UCSD-AML1 (cell line): ENCODE measurements at regions not wholly inside any gene's neighbourhood (a gene's known extent, or its start where the extent isn't known, plus 50 kb on each side); places are given as distances from the start of the nearest gene placed in this dataset.

Source experiments
- DNase-seq: peaks from one replicate; lab custom pipeline; 2025; ENCODE audit not compliant: unreplicated experiment; lab: John Stamatoyannopoulos, UW

- no peak for DNase-seq
These were observed 191.7 kb upstream of the CPEB2 start for GRCh38 chr4:14810568-14810967.

GRCh38 chr4:14812101-14812500 lies 190.2 kb upstream of the CPEB2 start:
- DNase-seq, result no peak

GRCh38 chr4:14816623-14817261 lies 185.5 kb upstream of the CPEB2 start:
- no peak for DNase-seq

DNA sequence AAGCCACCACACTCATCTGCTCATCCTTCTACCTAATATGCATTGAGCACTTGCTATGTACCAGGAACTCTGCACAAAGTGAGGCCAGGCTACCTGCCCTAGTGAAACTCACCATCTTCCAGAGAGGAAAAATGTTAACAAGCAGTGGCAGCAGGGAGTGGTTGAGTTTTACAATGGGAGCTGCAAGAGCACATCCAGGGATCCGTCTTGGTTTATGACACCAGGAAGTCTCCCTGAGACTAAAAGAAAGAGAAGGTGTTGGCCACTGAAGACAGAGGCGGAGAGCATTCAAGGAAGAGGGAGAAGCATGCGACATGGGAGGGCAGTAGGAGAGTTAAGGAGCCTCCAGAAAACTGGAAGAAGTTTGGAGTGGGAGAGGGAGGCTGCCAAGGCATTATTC lies 178.1 kb upstream of the CPEB2 start:
- no peak for DNase-seq

GRCh38 chr4:14827111-14827510 lies 175.2 kb upstream of the CPEB2 start:
- DNase-seq, result no peak

- DNase-seq, result no peak
These were observed 172.5 kb upstream of the CPEB2 start for GRCh38 chr4:14829795-14830194.

DNA sequence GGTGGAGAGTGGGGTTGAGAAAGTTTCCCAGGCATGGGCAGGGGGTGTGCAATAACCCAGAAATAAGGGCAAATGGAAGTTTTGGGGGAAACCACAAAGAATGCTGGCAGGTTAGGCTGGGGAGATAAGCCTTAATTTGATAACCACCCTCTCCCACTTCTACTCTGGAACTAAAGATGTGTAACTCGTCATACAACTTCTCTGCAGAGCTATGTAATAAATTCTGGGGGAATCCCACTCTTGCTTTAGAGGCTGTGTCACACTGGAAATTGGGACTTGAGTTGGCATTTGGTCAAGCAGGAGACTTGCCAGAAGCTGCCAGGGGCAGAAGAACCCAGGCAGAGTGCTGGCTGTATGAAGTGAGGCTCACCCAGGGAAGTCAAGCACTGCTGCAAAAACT lies 170.9 kb upstream of the CPEB2 start:
- DNase-seq, result no peak

- no peak for DNase-seq
These were observed 169.2 kb upstream of the CPEB2 start for GRCh38 chr4:14833053-14833452.

DNA sequence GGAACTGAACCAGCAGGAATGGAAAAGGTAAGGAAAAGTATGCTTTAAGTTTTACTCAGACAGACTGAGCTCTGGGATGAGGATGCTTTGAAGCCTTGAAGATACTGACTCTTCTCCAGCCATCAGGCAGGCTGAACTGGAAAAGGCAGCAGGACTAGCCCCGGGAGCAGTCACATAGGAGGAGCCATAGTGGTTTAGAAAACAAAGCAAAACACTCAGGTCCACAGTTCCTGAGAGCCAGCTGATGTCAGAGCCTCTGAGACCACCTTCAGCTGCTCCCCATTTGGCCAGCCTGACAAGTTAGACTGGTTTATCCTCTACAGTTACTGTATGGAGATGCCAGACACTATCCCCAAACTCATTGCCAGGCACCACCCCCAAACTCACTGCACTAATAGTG lies 167.9 kb upstream of the CPEB2 start:
- DNase-seq, result no peak

- no peak for DNase-seq
These were observed 167.0 kb upstream of the CPEB2 start for GRCh38 chr4:14835288-14835687.

- no peak for DNase-seq
These were observed 166.4 kb upstream of the CPEB2 start for GRCh38 chr4:14835708-14836425.

DNA sequence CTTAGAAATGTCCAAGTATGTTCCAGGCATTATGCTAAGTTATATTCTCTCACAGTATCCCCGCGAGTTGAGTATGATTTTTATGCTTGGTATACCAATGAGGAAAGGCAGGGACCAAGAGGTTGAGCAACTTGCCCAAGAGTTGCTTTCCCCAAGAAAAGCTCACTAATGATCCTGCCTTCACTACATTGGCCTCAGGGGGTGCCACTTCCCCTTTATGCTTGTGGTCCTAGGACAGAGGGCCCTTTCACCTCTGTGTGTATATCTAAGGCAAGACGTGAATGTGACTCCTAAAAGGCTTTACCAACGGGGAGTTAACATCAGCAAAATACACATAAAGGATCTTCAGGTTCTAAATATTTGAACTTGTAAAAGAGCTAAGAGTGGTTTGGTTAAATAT lies 164.4 kb upstream of the CPEB2 start:
- DNase-seq, result no peak

DNA sequence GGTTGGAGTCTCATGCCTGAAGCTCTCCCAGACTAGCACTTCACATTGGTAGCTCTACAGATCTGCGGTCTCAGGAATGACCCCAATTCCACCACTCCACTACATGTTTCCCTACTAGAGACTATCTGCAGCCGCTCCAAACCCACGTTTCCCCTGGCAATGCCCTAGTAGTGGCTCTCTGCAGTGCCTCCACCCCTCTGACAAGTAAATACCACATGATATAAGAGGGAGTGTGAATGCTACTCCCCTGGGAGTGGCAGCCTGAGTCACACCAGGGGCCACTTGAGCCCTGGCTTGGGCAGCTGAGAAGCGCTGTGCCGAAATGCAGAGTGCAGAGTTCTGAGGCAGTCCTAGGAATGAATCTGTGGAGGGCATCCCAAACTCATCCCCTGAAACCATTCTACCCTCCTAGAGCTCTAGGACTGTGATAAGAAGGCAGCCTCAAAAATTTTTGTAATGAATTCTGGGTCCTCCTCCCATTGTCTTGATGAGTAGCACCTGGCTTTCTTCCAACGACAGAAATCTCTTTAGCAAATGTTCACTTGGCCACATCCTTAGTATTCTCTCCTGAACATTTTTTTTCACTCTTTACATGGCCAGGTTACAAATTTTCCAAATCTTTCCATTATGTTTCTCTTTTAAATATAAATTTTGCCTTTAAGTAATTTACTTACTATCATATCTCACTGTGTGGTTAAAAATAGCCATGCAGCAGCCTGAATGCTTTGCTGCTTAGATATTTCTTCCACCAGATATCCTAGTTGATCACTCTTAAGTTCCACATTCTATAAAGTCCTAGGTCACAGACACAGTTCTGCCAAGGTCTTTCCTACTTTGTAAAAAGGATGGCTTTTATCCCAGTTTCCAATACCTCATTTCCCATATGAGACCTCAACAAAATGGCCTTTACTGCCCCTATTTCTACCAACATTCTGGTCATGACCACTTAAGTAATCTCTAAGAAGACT lies 160.2 kb upstream of the CPEB2 start:
- DNase-seq, result no peak

DNA sequence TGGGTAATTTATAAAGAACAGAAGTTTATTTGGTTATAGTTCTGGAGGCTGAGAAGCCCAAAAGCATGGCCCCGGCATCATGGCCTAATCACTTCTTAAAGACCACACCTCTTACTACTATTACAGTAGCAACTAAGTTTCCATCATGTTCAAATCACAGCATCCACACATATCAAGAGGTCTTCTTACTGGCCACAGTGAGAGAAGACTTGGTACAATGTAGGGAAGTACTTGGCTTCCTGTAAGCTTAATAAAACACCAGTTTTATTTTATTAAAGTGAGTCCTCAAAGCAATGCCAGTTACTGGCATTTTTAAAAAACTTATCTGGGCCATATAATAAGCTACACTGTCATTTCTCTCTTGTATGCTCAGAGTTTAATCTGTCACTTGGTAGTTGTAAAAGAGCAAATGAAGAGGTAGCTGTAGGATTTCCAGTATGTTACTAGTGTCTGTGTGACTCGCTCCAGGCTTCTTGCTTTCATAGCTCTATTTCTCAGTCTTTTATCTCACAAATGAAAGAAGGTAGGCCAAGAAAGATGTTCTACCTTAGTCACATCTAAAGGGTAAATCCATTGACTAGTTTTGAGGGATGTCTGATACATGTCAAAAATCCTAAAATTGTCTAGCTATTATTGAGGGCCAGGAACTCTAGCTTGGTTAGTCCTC lies 159.2 kb upstream of the CPEB2 start:
- DNase-seq, result no peak

DNA sequence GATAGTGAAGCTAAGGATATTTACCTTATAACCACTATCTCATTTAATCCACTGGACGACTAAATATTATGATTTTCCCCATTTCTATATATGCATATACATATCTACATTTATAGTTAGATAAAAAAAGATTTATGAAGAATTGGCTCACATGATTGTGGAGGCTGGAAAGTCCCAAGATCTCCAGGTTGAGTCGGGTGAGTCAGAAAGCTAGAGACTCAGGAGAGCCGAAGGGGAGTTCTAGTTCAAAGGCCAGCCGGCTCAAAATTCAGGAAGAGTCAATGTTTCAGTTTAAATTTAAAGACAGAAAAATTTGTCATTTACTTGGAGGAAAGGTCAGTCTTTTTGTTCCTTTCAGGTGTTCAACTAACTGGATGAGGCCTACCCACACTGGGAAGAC lies 158.2 kb upstream of the CPEB2 start:
- DNase-seq, result no peak

DNA sequence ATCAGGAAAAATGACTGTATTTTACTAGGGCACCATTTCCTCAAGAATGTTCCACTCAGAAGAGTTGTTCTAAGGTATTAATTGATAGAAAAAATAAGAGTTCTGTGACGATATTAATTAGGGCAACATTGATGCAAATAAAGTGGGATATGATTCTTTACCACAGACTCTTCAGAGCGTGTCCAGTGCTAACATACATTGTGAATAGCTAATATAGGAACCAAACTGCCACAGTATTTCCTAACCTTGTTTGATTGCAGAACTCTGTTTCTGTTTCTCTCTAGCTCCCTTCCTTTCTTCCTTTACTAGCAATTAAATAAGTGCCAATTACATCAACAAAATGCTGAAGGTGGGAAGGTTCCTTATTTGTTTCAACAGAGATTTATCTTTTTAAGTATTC lies 154.1 kb upstream of the CPEB2 start:
- no peak for DNase-seq

GRCh38 chr4:14850455-14851097 lies 151.7 kb upstream of the CPEB2 start:
- no peak for DNase-seq

DNA sequence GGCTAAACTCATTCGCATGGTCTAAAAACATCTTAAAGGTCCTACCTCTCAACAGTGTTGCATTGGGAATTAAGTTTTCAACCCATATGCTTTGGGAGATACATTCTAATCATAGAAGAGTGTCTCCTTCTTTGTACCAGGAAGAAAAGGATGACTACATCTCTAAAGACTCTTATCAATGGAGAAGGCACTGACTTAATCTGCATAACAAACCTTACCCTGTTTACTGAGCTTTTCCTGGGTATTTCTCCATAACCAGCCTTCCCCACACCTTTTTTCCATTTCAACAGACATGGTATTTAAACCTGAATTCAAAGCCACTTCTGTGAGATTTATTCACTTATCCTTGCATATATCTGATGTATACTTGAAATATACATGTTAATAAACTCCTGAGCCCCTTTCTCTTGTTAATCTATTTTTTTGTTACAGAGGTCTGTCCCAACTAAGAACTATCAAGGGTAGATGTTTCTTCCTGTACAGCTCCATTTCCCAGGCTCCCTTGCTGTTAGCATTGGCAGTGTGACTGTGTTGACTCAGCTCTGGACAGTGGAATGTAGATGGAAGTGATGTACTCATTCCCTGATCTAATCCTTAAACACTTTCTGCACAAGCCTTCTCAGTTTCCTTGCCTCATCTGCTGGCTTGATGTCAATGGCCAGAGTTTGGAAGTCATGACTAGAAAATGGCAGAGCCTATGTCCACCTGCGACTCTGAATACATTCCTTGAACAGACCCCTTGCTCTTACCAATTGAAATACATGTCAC lies 148.9 kb upstream of the CPEB2 start:
- no peak for DNase-seq

DNA sequence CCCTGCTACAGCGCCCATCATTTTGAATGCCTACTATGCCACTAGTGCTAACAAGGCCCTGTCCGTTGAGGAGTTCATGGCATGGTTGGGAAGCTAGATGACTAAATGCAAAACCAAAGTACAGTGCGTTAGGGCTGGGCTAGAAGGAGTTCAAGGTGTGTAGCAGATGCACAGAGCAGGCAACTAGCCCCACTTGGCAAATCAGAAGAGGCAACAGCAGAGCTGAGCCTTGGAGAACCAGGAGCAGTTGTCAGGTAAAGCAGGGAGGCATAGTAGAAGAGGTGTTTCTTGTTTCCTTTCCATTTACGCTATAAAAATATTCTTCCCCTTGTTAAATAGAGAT lies 146.6 kb upstream of the CPEB2 start:
- DNase-seq, result no peak
